Subcutaneous abdominal adipose tissue (tissue), 5 donors: ENCODE measurements at regions not wholly inside any gene's neighbourhood (a gene's known extent, or its start where the extent isn't known, plus 50 kb on each side); places are given as distances from the start of the nearest gene placed in this dataset.

Experiments
- H3K27ac ChIP-seq: one replicate; pipeline ENCODE4 v1.7.0; 2013; ENCODE audit warnings: low read depth, mild to moderate bottlenecking, inconsistent platforms, low read length, moderate library complexity
- H3K27me3 ChIP-seq, 5 donors: one replicate each; pipeline ENCODE4 v1.7.0; 2013; ENCODE audit warnings: low read length in 5 of 5, inconsistent platforms in 1 of 5; ENCODE audit not compliant: control insufficient read depth in 5 of 5, insufficient read depth in 4 of 5
- H3K36me3 ChIP-seq, 5 donors: one replicate each; pipeline ENCODE4 v1.7.0; 2013; ENCODE audit warnings: low read length in 5 of 5; ENCODE audit not compliant: control insufficient read depth in 5 of 5, insufficient read depth in 5 of 5
- H3K4me1 ChIP-seq, 5 donors: one replicate each; pipeline ENCODE4 v1.7.0; 2013; ENCODE audit warnings: low read length in 5 of 5, mild to moderate bottlenecking in 3 of 5, moderate library complexity in 1 of 5; ENCODE audit not compliant: control insufficient read depth in 5 of 5, insufficient read depth in 5 of 5
- H3K4me3 ChIP-seq, 5 donors: one replicate each; pipeline ENCODE4 v1.7.0; 2013; ENCODE audit warnings: low read length in 5 of 5, low read depth in 1 of 5
- H3K9ac ChIP-seq, 5 donors: one replicate each; pipeline ENCODE4 v1.7.0; 2013; ENCODE audit warnings: low read length in 5 of 5, mild to moderate bottlenecking in 4 of 5, moderate library complexity in 3 of 5
- H3K9me3 ChIP-seq, 5 donors: one replicate each; pipeline ENCODE4 v1.7.0; 2013; ENCODE audit warnings: low read length in 5 of 5; ENCODE audit not compliant: control insufficient read depth in 5 of 5
- donor health status: healthy.
- donor health status: healthy.
- donor health status: healthy.
- donor health status: healthy.
- donor health status: healthy.

- no peaks in the 10 kb centered on the region for H3K9me3 ChIP-seq
- H3K36me3 ChIP-seq = no peaks in the 10 kb centered on the region
- H3K4me3 ChIP-seq = no peak overlapping the region
- H3K4me1 ChIP-seq = peaks cover 4 to 16% (median 14%) of the 10 kb centered on the region in 5 donors
- no peak overlapping the region for H3K9ac ChIP-seq
- H3K27ac ChIP-seq = no peak overlapping the region
- H3K27me3 ChIP-seq = no peaks in the 10 kb centered on the region
These were observed 168.5 kb upstream of the ID4 start for GRCh38 chr6:19668710-19669109.

GRCh38 chr6:19669206-19669605 lies 168.0 kb upstream of the ID4 start:
- no peaks in the 10 kb centered on the region for H3K9me3 ChIP-seq
- H3K27ac ChIP-seq = no peak overlapping the region
- H3K4me3 ChIP-seq = no peak overlapping the region

GRCh38 chr6:19682859-19683258 lies 154.3 kb upstream of the ID4 start:
- H3K4me1 ChIP-seq = no peaks in the 10 kb centered on the region
- no peak overlapping the region for H3K27ac ChIP-seq
- no peak overlapping the region for H3K9ac ChIP-seq
- H3K4me3 ChIP-seq = no peak overlapping the region
- H3K9me3 ChIP-seq = no peaks in the 10 kb centered on the region
- no peaks in the 10 kb centered on the region for H3K27me3 ChIP-seq
- no peaks in the 10 kb centered on the region for H3K36me3 ChIP-seq

More at GRCh38 chr6:19669206-19669605, 168.0 kb upstream of the ID4 start:
- Histone ChIP-seq H3K36me3 (no peaks in the 10 kb centered on the region), H3K4me1 (peaks cover 4 to 16% (median 14%) of the 10 kb centered on the region in 5 donors), H3K9ac (no peak overlapping the region), H3K27me3 (no peaks in the 10 kb centered on the region)

- no peak overlapping the region for H3K27ac ChIP-seq
These were observed 146.7 kb upstream of the ID4 start for GRCh38 chr6:19690325-19691075.

GRCh38 chr6:19691465-19692167 lies 145.6 kb upstream of the ID4 start:
- H3K9ac ChIP-seq = no peak overlapping the region
- H3K9me3 ChIP-seq = no peaks in the 10 kb centered on the region
- peaks cover 0 to 9% (median 5%) of the 10 kb centered on the region in 5 donors for H3K4me1 ChIP-seq
- H3K4me3 ChIP-seq = peak overlapping the region in 4 of 5 donors; percentile 42 to 51 (median 50)
- no peak overlapping the region for H3K27ac ChIP-seq
- H3K36me3 ChIP-seq = no peaks in the 10 kb centered on the region
- peaks cover 0 to 14% (median 12%) of the 10 kb centered on the region in 5 donors for H3K27me3 ChIP-seq

More at GRCh38 chr6:19690325-19691075, 146.7 kb upstream of the ID4 start:
- no peaks in the 10 kb centered on the region for H3K9me3 ChIP-seq
- H3K4me3 ChIP-seq = no peak overlapping the region
- no peak overlapping the region for H3K9ac ChIP-seq
- no peaks in the 10 kb centered on the region for H3K36me3 ChIP-seq
- peaks cover 0 to 9% (median 5%) of the 10 kb centered on the region in 5 donors for H3K4me1 ChIP-seq
- H3K27me3 ChIP-seq = peaks cover 0 to 14% (median 12%) of the 10 kb centered on the region in 5 donors

GRCh38 chr6:19692506-19693298 lies 144.5 kb upstream of the ID4 start:
- Histone ChIP-seq H3K4me3 (no peak overlapping the region), H3K4me1 (peaks cover 0 to 9% (median 5%) of the 10 kb centered on the region in 5 donors), H3K27ac (no peak overlapping the region), H3K36me3 (no peaks in the 10 kb centered on the region), H3K9me3 (no peaks in the 10 kb centered on the region), H3K27me3 (peaks cover 0 to 14% (median 12%) of the 10 kb centered on the region in 5 donors), H3K9ac (no peak overlapping the region)

- no peak overlapping the region for H3K27ac ChIP-seq
- no peak overlapping the region for H3K4me3 ChIP-seq
- H3K36me3 ChIP-seq = no peaks in the 10 kb centered on the region
- H3K27me3 ChIP-seq = peaks cover 0 to 14% (median 12%) of the 10 kb centered on the region in 5 donors
- no peak overlapping the region for H3K9ac ChIP-seq
- peaks cover 0 to 9% (median 5%) of the 10 kb centered on the region in 5 donors for H3K4me1 ChIP-seq
- H3K9me3 ChIP-seq = no peaks in the 10 kb centered on the region
These were observed 142.5 kb upstream of the ID4 start for GRCh38 chr6:19694697-19695096.

GRCh38 chr6:19697744-19698290 lies 139.4 kb upstream of the ID4 start:
- peaks cover 0 to 3% (median 0%) of the 10 kb centered on the region in 5 donors for H3K27me3 ChIP-seq
- no peak overlapping the region for H3K9ac ChIP-seq
- H3K9me3 ChIP-seq = peaks cover 0 to under 1% (median 0%) of the 10 kb centered on the region in 5 donors
- no peak overlapping the region for H3K27ac ChIP-seq
- H3K4me3 ChIP-seq = no peak overlapping the region
- no peaks in the 10 kb centered on the region for H3K4me1 ChIP-seq
- no peaks in the 10 kb centered on the region for H3K36me3 ChIP-seq

- Histone ChIP-seq H3K27ac (no peak overlapping the region), H3K9me3 (peaks cover 0 to 2% (median 0%) of the 10 kb centered on the region in 5 donors), H3K36me3 (no peaks in the 10 kb centered on the region), H3K4me3 (no peak overlapping the region), H3K9ac (no peak overlapping the region), H3K27me3 (no peaks in the 10 kb centered on the region), H3K4me1 (no peaks in the 10 kb centered on the region)
These were observed 137.2 kb upstream of the ID4 start for GRCh38 chr6:19699932-19700331.
